Ovary (tissue), 7 donors: ENCODE measurements at regions not wholly inside any gene's neighbourhood (a gene's known extent, or its start where the extent isn't known, plus 50 kb on each side); places are given as distances from the start of the nearest gene placed in this dataset.

Experiments used
- DNase-seq, 5 donors: peaks; one replicate each; pipeline ENCODE4 v3.0.0-alpha.2; 2019 to 2020
- H3K27ac ChIP-seq, 2 donors: fragments of 200-600 bp; one replicate each; pipeline versions ENCODE4 v1.5.1 to v1.8.0; 2019 to 2022
- H3K27me3 ChIP-seq: fragments of 200-600 bp; one replicate; pipeline ENCODE4 v1.8.0; 2022
- H3K36me3 ChIP-seq: fragments of 200-600 bp; sonication (generic); one replicate; pipeline ENCODE4 v1.5.1; 2019
- H3K4me1 ChIP-seq: one replicate; pipeline ENCODE4 v1.8.1; 2013; ENCODE audit warnings: mild to moderate bottlenecking, moderate library complexity; ENCODE audit not compliant: insufficient read depth
- H3K4me3 ChIP-seq: fragments of 200-600 bp; sonication (generic); one replicate; pipeline ENCODE4 v1.5.1; 2017
- H3K9me3 ChIP-seq, 2 donors: fragments of 200-600 bp in 1 of 2; sonication (generic) in 1 of 2; one replicate each; pipeline versions ENCODE4 v1.5.1 to v1.8.1; 2013 to 2019; ENCODE audit warnings: mild to moderate bottlenecking in 1 of 2, moderate library complexity in 1 of 2
- CTCF ChIP-seq, 3 donors: fragments of 450-650 bp in 2 of 3; fragments of 200-600 bp in 1 of 3; IDR thresholded peaks; one replicate each; pipeline versions ENCODE4 v1.5.1 to v1.8.0; 2016 to 2022; ENCODE audit warnings: antibody characterized with exemption in 3 of 3, mild to moderate bottlenecking in 1 of 3
- EP300 ChIP-seq: sonication (generic); formaldehyde crosslinking; IDR thresholded peaks from one replicate; pipeline ENCODE4 v1.6.1; 2017; ENCODE audit warnings: antibody characterized with exemption
- POLR2A ChIP-seq: fragments of 450-650 bp; IDR thresholded peaks from one replicate; pipeline ENCODE4 v1.6.1; 2017; ENCODE audit warnings: antibody characterized with exemption, mild to moderate bottlenecking, moderate library complexity
- WGBS, 3 donors: extraction: QIAGEN DNeasy Blood & Tissue Kit in 1 of 3; methylation state at CpG; one replicate each; pipeline versions ENCODE4 v1.1.5 to v1.1.7; 2013 to 2017; 5-methylcytosine and 5-hydroxymethylcytosine counted together
- intact Hi-C, 4 donors: fragments of 100-400 bp; cut with DNase I; formaldehyde crosslinking; loops; one replicate each; pipeline versions ENCODE4 v1.11.0 to v1.15.1; 2022 to 2023
- donor health status: DM: no; HTN: no; CAD: no; lungs with moderate emphysema.
- donor health status: DM: no; HTN: no; CAD: no.
- donor health status: Bipolar disorder and iron deficiency.
- donor health status: DM: no; HTN: no; CAD: no.
- donor health status: DM: yes; HTN: yes; CAD: no.

GRCh38 chr14:44168566-44168965 is 338.5 kb downstream of the FSCB start:
- Histone ChIP-seq H3K4me3 (no peak overlapping the region), H3K9me3 (no peaks in the 10 kb centered on the region), H3K27ac (no peak overlapping the region), H3K27me3 (no peaks in the 10 kb centered on the region), H3K4me1 (no peaks in the 10 kb centered on the region), H3K36me3 (no peaks in the 10 kb centered on the region)
- intact Hi-C loops = no loop called here
- DNase-seq = no peak
- TF ChIP-seq CTCF (IDR thresholded peaks at IDR 0.05) = no peak
- TF ChIP-seq POLR2A = no peak
- TF ChIP-seq EP300 = no peak

- TF ChIP-seq POLR2A = no peak
- no peak for TF ChIP-seq CTCF (IDR thresholded peaks at IDR 0.05)
- TF ChIP-seq EP300 = no peak
- H3K36me3 ChIP-seq = no peaks in the 10 kb centered on the region
- H3K4me3 ChIP-seq = no peak overlapping the region
- no peak overlapping the region for H3K27ac ChIP-seq
- H3K9me3 ChIP-seq = no peaks in the 10 kb centered on the region
- H3K27me3 ChIP-seq = no peaks in the 10 kb centered on the region
- H3K4me1 ChIP-seq = no peaks in the 10 kb centered on the region
- WGBS, 3 donors = 87 to 88% (median 87%) methylated on average over 2 of the region's 2 CpGs
- DNase-seq = no peak
- intact Hi-C loops = no loop called here
Measured at GRCh38 chr14:44166611-44167010, 340.5 kb downstream of the FSCB start.

GRCh38 chr14:44165936-44166335 is 341.1 kb downstream of the FSCB start:
- Histone ChIP-seq H3K27me3 (no peaks in the 10 kb centered on the region), H3K9me3 (no peaks in the 10 kb centered on the region), H3K4me3 (no peak overlapping the region), H3K4me1 (no peaks in the 10 kb centered on the region), H3K36me3 (no peaks in the 10 kb centered on the region), H3K27ac (no peak overlapping the region)
- intact Hi-C loops = no loop called here
- TF ChIP-seq POLR2A = no peak
- no peak for TF ChIP-seq EP300
- no peak for TF ChIP-seq CTCF (IDR thresholded peaks at IDR 0.05)
- DNase-seq = no peak
- 81 to 86% (median 86%) methylated on average over 3 of the region's 3 CpGs for WGBS, 3 donors

GRCh38 chr14:44165286-44165685 is 341.8 kb downstream of the FSCB start:
- WGBS, 3 donors = 2 to 10% (median 8%) methylated on average over 1 of the region's 1 CpG
- H3K4me1 ChIP-seq = no peaks in the 10 kb centered on the region
- TF ChIP-seq POLR2A (no peak), EP300 (no peak), CTCF (IDR thresholded peaks at IDR 0.05) (no peak)
- intact Hi-C loops = no loop called here
- H3K36me3 ChIP-seq = no peaks in the 10 kb centered on the region
- no peak overlapping the region for H3K4me3 ChIP-seq
- H3K27ac ChIP-seq = no peak overlapping the region
- H3K27me3 ChIP-seq = no peaks in the 10 kb centered on the region
- no peaks in the 10 kb centered on the region for H3K9me3 ChIP-seq
- no peak for DNase-seq

GRCh38 chr14:44163946-44164345 is 343.1 kb downstream of the FSCB start:
- no peak for DNase-seq
- no peaks in the 10 kb centered on the region for H3K4me1 ChIP-seq
- H3K27me3 ChIP-seq = no peaks in the 10 kb centered on the region
- intact Hi-C loops = no loop called here
- TF ChIP-seq EP300 (no peak), POLR2A (no peak), CTCF (IDR thresholded peaks at IDR 0.05) (no peak)
- H3K4me3 ChIP-seq = no peak overlapping the region
- H3K9me3 ChIP-seq = no peaks in the 10 kb centered on the region
- no peak overlapping the region for H3K27ac ChIP-seq
- H3K36me3 ChIP-seq = no peaks in the 10 kb centered on the region
- 57 to 63% (median 60%) methylated on average over 2 of the region's 2 CpGs for WGBS, 3 donors
